ENCODE measurements at regions not wholly inside any gene's neighbourhood (a gene's known extent, or its start where the extent isn't known, plus 50 kb on each side); places are given as distances from the start of the nearest gene placed in this dataset.

- DNase-seq: no peak
Measured at GRCh38 chr2:181252262-181253148, 204.7 kb upstream of the ITGA4 start.

GRCh38 chr2:181253438-181253837 lies 203.7 kb upstream of the ITGA4 start:
- no peak for DNase-seq

- no peak for DNase-seq
Measured at GRCh38 chr2:181255651-181256050, 201.5 kb upstream of the ITGA4 start.

- DNase-seq: no peak
Measured at GRCh38 chr2:181258720-181259119, 198.5 kb upstream of the ITGA4 start.

GRCh38 chr2:181262782-181263181 lies 194.4 kb upstream of the ITGA4 start:
- DNase-seq: no peak

- DNase-seq: no peak
Measured at GRCh38 chr2:181264001-181264400, 193.2 kb upstream of the ITGA4 start.

- DNase-seq: no peak
Measured at GRCh38 chr2:181264441-181264840, 192.7 kb upstream of the ITGA4 start.

- DNase-seq: no peak
Measured at GRCh38 chr2:181266614-181267013, 190.6 kb upstream of the ITGA4 start.

- no peak for DNase-seq
Measured at GRCh38 chr2:181268174-181268867, 188.9 kb upstream of the ITGA4 start.

GRCh38 chr2:181273986-181274385 lies 183.2 kb upstream of the ITGA4 start:
- DNase-seq: no peak

- DNase-seq: no peak
Measured at GRCh38 chr2:181275643-181276070, 181.5 kb upstream of the ITGA4 start.

- no peak for DNase-seq
Measured at GRCh38 chr2:181281206-181281832, 175.9 kb upstream of the ITGA4 start.

- no peak for DNase-seq
Measured at GRCh38 chr2:181285116-181285515, 172.1 kb upstream of the ITGA4 start.

- DNase-seq: no peak
Measured at GRCh38 chr2:181289698-181290097, 167.5 kb upstream of the ITGA4 start.

- DNase-seq: no peak
Measured at GRCh38 chr2:181290182-181290581, 167.0 kb upstream of the ITGA4 start.

- DNase-seq: no peak
Measured at GRCh38 chr2:181294979-181295378, 162.2 kb upstream of the ITGA4 start.

GRCh38 chr2:181300600-181301291 lies 156.4 kb upstream of the ITGA4 start:
- DNase-seq: peak; percentile 39

- no peak for DNase-seq
Measured at GRCh38 chr2:181304011-181304844, 153.0 kb upstream of the ITGA4 start.

- peak; percentile 47 for DNase-seq
Measured at GRCh38 chr2:181305301-181306123, 151.7 kb upstream of the ITGA4 start.

GRCh38 chr2:181306785-181307184 lies 150.4 kb upstream of the ITGA4 start:
- no peak for DNase-seq

All from activated CD4-positive, alpha-beta T cell treated with anti-CD3 and anti-CD28 coated beads, Interleukin-2, amount 50 U/mL, for 16 hours (primary cell).